ENCODE measurements at regions not wholly inside any gene's neighbourhood (a gene's known extent, or its start where the extent isn't known, plus 50 kb on each side); places are given as distances from the start of the nearest gene placed in this dataset.

- DNase-seq (ENCODE audit: low read depth) = no peak
- TF ChIP-seq CTCF (IDR thresholded peaks at IDR 0.05; ENCODE audit: insufficient read depth, low read depth, low read length) = no peak
- ChIA-PET CTCF (interaction anchor here (0.6 to 1.1 kb wide), 5 partner anchors 12 to 249 kb away, joined by 3 to 5 read pairs (median 3); no protein-coding TSS in a partner anchor), POLR2A (no interaction called here)
- no peaks in the 10 kb centered on the region for H3K36me3 ChIP-seq (ENCODE audit: control insufficient read depth, insufficient read depth, low read length)
- H3K27me3 ChIP-seq (ENCODE audit: control insufficient read depth, insufficient read depth, low read length) = no peaks in the 10 kb centered on the region
- H3K4me3 ChIP-seq (ENCODE audit: low read depth, low read length) = no peak overlapping the region
These were observed 329.1 kb upstream of the C2CD4B start for GRCh38 chr15:62494197-62494596.

- Histone ChIP-seq H3K27me3 (ENCODE audit: control insufficient read depth, insufficient read depth, low read length) (no peaks in the 10 kb centered on the region), H3K36me3 (ENCODE audit: control insufficient read depth, insufficient read depth, low read length) (no peaks in the 10 kb centered on the region), H3K4me3 (ENCODE audit: low read depth, low read length) (no peak overlapping the region)
- POLR2A ChIA-PET = interaction anchor here (0.5 to 0.7 kb wide), 3 partner anchors 18 to 641 kb away, joined by 3 to 13 read pairs (median 5); no protein-coding TSS in a partner anchor
- CTCF ChIA-PET = interaction anchor here (0.6 to 1.9 kb wide), 4 partner anchors 26 to 189 kb away, joined by 3 to 4 read pairs (median 4); no protein-coding TSS in a partner anchor
- peak; percentile 82 for DNase-seq (ENCODE audit: low read depth)
- TF ChIP-seq CTCF (IDR thresholded peaks at IDR 0.05; ENCODE audit: insufficient read depth, low read depth, low read length) = no peak
These were observed 330.9 kb upstream of the C2CD4B start for GRCh38 chr15:62495670-62496614.

GRCh38 chr15:62497356-62497755, 332.3 kb upstream of the C2CD4B start:
- Histone ChIP-seq H3K4me3 (ENCODE audit: low read depth, low read length) (no peak overlapping the region), H3K27me3 (ENCODE audit: control insufficient read depth, insufficient read depth, low read length) (no peaks in the 10 kb centered on the region), H3K36me3 (ENCODE audit: control insufficient read depth, insufficient read depth, low read length) (no peaks in the 10 kb centered on the region)
- TF ChIP-seq CTCF (IDR thresholded peaks at IDR 0.05; ENCODE audit: insufficient read depth, low read depth, low read length) = no peak
- CTCF ChIA-PET = interaction anchor here (1.9 kb wide), 1 partner anchor 191 kb away, joined by 4 read pairs; no protein-coding TSS in a partner anchor
- POLR2A ChIA-PET = no interaction called here
- DNase-seq (ENCODE audit: low read depth) = no peak

GRCh38 chr15:62498278-62498677, 333.2 kb upstream of the C2CD4B start:
- CTCF ChIA-PET = no interaction called here
- DNase-seq (ENCODE audit: low read depth) = no peak
- no peak for TF ChIP-seq CTCF (IDR thresholded peaks at IDR 0.05; ENCODE audit: insufficient read depth, low read depth, low read length)

GRCh38 chr15:62498712-62499111, 333.6 kb upstream of the C2CD4B start:
- Histone ChIP-seq H3K4me3 (ENCODE audit: low read depth, low read length) (no peak overlapping the region), H3K36me3 (ENCODE audit: control insufficient read depth, insufficient read depth, low read length) (no peaks in the 10 kb centered on the region), H3K27me3 (ENCODE audit: control insufficient read depth, insufficient read depth, low read length) (no peaks in the 10 kb centered on the region)
- ChIA-PET POLR2A (no interaction called here), CTCF (interaction anchor here (1.1 kb wide), 1 partner anchor 16 kb away, joined by 3 read pairs; no protein-coding TSS in a partner anchor)
- TF ChIP-seq CTCF (IDR thresholded peaks at IDR 0.05; ENCODE audit: insufficient read depth, low read depth, low read length) = no peak
- no peak for DNase-seq (ENCODE audit: low read depth)

More at GRCh38 chr15:62498278-62498677, 333.2 kb upstream of the C2CD4B start:
- Histone ChIP-seq H3K36me3 (ENCODE audit: control insufficient read depth, insufficient read depth, low read length) (no peaks in the 10 kb centered on the region), H3K4me3 (ENCODE audit: low read depth, low read length) (no peak overlapping the region), H3K27me3 (ENCODE audit: control insufficient read depth, insufficient read depth, low read length) (no peaks in the 10 kb centered on the region)
- POLR2A ChIA-PET = no interaction called here
